HG03039 (cell line): ENCODE measurements at regions not wholly inside any gene's neighbourhood (a gene's known extent, or its start where the extent isn't known, plus 50 kb on each side); places are given as distances from the start of the nearest gene placed in this dataset.

ENCODE experiments used
- ATAC-seq: cut with Tn5 transposase; IDR thresholded peaks from one replicate; pipeline ENCODE4 v1.9.1; 2021; ENCODE audit warnings: mild to moderate bottlenecking, moderate library complexity; ENCODE audit not compliant: unreplicated experiment

- ATAC-seq, result no peak
Observed at GRCh38 chr3:5787861-5788488, 600.5 kb downstream of the EDEM1 start.

- no peak for ATAC-seq
Observed at GRCh38 chr3:5788496-5788895, 601.0 kb downstream of the EDEM1 start.

- no peak for ATAC-seq
Observed at GRCh38 chr3:5791558-5791957, 604.1 kb downstream of the EDEM1 start.

- ATAC-seq, result no peak
Observed at GRCh38 chr3:5796541-5796940, 609.0 kb downstream of the EDEM1 start.

DNA sequence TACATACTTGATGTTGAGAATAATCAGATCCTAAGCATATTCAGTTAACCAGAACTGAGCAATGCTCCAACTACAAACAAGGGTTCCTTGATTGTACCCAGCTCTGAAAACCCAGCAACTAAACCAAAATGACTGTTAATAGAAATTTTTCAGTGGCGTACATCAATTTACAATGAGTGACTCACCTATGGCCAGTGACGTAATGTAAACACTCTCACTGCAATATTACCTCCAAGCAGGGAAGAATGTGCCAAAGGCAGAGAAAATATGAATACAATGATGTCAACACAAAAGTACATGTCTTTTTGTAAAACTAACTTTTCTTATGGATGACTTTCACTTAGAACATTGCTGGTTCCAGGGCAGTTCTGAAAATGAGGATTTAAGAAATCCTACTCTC lies 611.3 kb downstream of the EDEM1 start:
- no peak for ATAC-seq

DNA sequence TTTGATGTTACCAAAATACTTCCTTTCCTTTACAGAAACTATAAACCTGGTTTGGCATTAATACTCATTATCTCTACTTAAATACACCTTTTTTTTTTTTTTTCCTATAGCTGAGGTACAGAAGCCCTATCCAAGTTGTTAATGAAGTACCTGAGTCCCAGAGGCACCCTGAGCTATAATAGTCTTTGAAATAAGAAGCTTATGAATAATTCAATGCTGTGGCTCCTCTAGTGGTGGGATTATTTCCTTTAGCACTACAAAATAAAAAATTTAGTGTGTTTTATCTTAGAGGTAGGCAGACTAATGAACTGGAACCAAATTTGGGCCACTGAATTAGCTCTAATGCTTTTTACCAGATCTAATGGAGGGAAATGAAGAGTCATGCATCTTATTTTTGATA lies 611.9 kb downstream of the EDEM1 start:
- no peak for ATAC-seq

DNA sequence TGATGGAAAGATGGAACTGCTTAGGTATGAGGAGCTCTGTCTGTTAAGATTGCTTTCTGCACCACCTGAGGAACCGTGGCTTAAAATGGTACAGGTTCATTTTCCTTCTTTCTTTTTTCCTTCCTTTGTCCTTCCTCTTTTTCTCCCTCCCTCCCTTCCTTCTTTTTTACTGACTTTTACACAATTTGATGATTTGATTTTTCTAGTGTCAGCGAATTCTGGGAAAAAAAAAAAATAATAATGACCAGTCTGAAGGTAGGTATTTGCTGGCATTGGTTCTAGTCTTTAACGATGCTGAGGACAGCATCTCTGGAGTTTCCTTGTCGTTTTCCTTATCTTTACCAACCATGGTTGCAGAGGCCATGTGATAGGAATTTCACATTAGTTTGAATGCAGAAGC lies 613.5 kb downstream of the EDEM1 start:
- no peak for ATAC-seq

DNA sequence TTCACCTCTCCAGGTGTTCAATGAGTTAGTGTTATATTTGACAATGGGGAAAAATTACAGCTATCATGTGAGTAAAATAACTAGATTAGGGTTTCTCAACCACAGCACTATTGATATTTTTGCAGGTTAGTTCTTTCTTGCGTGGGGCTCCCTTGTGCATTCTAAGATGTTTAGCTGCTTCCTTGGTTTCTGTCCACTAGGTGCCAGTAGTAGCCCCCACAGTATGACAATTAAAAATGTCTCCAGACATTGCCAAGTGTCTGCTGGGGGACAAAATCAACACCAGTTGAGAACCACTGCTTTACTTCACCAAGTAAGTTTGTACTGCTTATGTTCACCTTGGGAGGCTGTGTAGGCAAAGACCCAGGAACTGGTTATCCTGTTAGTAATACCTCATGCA lies 618.7 kb downstream of the EDEM1 start:
- no peak for ATAC-seq

- no peak for ATAC-seq
Observed at GRCh38 chr3:5809586-5810246, 622.2 kb downstream of the EDEM1 start.

DNA sequence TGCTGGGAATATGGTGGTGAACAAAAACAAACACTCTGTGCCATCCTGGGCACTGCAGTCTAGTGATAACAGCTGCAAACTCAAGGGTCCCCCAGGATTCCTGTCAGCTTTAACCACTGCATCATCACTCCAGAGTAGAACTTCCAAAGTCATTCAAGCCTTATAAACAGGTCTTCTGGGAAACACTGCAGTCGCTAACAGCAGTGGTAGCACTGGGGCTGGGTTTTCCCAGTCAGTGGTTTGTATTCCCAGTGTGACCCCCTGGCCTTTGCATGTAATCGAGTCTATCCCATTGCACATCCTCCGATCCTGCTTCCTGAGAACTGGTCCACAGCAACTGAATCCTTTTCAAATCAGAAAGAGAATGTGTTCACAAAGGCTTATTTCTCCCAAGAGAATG lies 623.5 kb downstream of the EDEM1 start:
- no peak for ATAC-seq

GRCh38 chr3:5813521-5813920 lies 626.0 kb downstream of the EDEM1 start:
- no peak for ATAC-seq

- no peak for ATAC-seq
Observed at GRCh38 chr3:5822843-5823242, 635.3 kb downstream of the EDEM1 start.

- ATAC-seq, result no peak
Observed at GRCh38 chr3:5826467-5826866, 639.0 kb downstream of the EDEM1 start.

DNA sequence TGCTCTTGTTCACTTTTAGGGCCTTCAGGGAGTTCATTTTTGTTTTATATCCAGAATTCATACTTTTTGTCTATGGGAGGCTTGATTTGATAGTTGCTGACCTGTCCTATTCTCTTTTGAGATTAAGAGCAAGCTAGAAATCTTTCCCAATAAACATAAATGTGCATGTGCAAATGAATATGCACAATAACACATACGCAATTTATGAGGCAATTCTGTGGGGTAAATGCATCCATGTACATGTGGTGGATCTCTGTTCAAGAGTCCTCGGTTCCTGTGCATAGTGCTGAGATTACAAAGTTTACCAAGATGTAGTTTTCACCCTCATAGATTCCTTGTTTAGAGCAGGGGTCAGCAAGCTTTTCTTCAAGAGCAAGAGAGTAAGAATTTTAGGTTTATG lies 640.7 kb downstream of the EDEM1 start:
- no peak for ATAC-seq

- no peak for ATAC-seq
Observed at GRCh38 chr3:5840056-5840455, 652.5 kb downstream of the EDEM1 start.

DNA sequence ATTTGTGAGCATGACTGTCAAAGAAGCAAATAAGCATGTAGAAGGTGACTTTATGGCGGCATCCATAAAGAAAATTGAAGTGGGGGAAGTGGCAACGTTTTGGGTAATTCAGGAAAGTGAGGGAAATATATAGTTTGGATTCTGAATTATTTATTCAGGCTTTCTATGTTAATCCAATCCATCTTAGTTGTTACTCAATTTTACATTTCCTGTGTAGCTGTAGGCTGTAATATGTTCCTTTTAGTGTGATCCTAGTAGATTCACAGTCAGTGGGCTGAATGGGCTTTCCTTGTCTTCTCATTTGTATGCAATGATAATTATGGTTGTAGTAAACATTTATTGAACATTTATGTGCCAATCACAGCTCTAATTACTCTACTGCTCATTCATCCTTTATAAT lies 654.1 kb downstream of the EDEM1 start:
- no peak for ATAC-seq

- ATAC-seq, result no peak
Observed at GRCh38 chr3:5846261-5846660, 658.8 kb downstream of the EDEM1 start.

DNA sequence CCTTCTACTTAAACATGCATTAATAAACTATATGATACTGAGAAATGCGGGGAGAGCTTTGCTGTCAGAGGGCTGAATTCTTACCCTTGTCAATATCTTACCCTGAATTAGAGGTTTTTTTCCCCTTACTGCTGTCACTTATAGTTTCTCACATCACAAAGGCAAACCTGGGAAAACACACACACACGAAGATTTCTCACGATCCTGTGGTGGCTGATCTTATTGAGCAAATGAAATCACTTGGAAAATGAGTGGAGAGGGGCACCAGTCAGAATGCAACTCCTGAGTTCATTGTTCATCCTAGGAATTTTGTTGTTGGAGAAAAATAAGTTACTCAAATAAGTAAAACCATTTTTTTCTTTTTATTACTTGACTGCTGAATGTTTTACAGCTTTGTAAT lies 673.6 kb downstream of the EDEM1 start:
- ATAC-seq, result no peak

DNA sequence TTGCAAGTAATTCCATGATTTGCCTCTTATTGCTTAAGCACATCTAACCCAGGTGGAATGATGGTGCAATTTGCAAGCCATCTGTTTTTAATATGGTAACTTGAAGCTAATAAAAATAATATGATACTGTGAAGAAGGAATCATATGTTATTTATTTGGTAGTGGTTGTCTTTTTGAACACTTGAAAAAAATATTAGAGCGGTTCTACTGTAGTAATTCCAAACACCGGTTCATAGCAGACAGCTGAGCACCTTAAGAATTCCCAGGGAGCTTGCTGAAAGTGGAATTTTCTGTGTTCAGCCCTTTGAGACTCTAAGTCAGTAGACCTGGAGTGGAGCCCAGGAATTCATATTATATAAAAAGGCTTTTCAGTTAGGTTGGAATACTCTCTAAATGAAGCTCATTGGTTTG lies 687.4 kb downstream of the EDEM1 start:
- no peak for ATAC-seq

- ATAC-seq, result no peak
Observed at GRCh38 chr3:5888851-5889250, 701.3 kb downstream of the EDEM1 start.

DNA sequence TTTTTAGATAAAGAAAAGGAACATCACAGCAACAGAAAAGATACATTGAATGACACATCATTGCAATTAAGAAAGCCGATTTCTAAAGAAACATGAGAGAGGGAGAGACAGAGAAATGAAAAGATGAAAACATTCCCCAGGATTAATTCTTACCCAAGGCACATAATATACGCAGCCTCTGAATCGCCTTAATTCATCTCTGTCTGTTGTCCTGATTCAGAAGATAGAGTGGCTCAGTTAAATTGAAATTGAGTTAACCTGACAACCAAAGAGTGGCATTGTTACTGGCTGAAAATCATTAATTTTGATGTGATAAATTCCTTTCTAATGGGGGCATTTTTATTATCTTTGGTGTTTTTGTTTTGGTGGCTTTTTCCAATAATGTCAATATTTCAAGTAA lies 701.9 kb downstream of the EDEM1 start:
- ATAC-seq, result no peak

DNA sequence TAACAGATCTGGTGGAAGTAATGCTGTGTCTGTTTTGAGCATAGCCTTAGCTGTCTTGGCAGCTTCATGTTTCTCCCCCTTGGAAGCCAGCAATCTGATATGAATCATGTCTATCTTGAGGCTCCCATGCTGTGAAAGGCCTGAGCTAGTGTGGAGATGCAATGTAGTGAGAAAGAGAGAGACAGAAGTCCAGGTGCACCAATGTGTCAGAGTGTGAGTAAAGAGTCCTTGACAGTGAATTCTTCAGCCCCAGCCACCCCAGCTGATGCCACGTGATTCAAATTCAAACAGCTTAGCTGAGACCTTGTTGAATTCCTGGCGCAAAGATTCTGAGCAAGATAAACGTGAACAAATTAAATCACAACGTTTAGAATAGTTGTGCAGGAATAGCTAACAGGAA lies 704.2 kb downstream of the EDEM1 start:
- ATAC-seq, result no peak

- ATAC-seq, result no peak
Observed at GRCh38 chr3:5898106-5898505, 710.6 kb downstream of the EDEM1 start.
